ENCODE measurements at regions not wholly inside any gene's neighbourhood (a gene's known extent, or its start where the extent isn't known, plus 50 kb on each side); places are given as distances from the start of the nearest gene placed in this dataset.

GRCh38 chr13:104198801-104199200, 1132.6 kb upstream of the SLC10A2 start:
- no peak for DNase-seq

- no peak for DNase-seq
These were observed 1130.4 kb upstream of the SLC10A2 start for GRCh38 chr13:104196611-104197010.

- DNase-seq = no peak
These were observed 1115.5 kb upstream of the SLC10A2 start for GRCh38 chr13:104181526-104182231.

DNA sequence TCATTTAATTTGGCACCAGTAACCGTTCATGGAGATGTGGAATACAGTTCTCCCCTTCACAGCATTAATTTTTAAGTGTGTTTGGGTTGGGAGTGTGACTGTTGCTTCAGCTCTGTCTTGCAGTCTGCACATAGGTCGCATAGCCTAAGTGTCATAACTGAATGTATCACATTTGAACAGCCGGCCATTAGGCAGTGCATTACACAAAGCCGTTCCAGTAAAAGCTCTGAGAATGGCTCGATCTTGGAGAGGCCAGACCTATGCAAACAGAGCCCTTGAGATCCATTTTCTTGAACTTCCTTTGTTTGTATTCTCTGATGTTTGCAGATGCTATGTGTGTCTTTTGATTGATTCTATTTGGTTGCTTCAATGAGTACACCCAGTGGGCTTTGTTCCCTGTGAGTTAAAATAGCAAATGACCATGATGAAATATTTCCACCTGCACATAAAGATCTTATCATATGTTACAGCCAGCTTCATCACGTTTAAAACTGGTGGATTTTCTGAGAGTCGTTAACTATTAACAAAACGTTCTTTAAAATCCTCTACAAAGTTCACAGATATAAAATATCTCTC, 1104.9 kb upstream of the SLC10A2 start:
- no peak for DNase-seq

GRCh38 chr13:104163866-104164630, 1097.8 kb upstream of the SLC10A2 start:
- DNase-seq = no peak

GRCh38 chr13:104160536-104160935, 1094.3 kb upstream of the SLC10A2 start:
- DNase-seq = no peak

- no peak for DNase-seq
These were observed 1077.7 kb upstream of the SLC10A2 start for GRCh38 chr13:104143760-104144416.

GRCh38 chr13:104140552-104140951, 1074.3 kb upstream of the SLC10A2 start:
- no peak for DNase-seq

DNA sequence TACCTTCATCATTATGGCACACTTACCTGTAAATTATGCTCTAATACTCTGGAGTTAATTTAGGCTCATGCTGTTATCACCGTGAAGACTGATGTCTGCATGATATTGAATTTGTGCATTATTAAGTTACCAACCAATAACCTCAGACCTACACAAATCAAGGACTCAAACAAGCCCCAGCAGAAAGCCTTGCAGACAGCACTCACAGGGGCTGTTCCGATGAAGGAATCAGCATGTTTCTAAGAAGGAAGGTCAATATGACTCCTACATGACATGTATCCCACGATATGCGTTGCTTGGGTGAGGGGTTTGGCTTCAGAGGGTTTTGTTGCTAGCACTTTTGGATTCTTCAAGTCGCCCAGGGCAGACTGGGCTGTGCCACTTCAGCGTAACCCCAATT, 1071.2 kb upstream of the SLC10A2 start:
- DNase-seq = no peak

GRCh38 chr13:104132849-104133248, 1066.6 kb upstream of the SLC10A2 start:
- no peak for DNase-seq

DNA sequence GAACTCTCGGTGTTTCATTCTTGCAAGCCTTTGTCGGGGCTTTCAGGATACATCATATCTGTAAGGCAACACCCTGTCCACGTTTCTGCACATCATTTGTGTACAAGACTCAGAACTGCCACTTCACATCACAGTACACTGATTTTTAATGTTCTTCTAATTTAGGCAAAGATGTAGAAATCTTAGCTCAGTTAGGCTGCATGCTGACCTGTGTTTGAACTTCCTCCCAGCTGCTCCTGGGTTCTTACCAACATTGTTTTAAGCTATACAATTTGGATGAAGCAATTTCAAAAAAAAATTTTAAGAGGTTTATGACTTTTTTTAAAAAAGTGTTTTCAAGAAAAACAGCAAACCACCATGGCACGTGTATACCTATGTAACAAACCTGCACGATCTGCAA, 1047.9 kb upstream of the SLC10A2 start:
- DNase-seq = no peak

GRCh38 chr13:104111031-104111430, 1044.8 kb upstream of the SLC10A2 start:
- no peak for DNase-seq

DNA sequence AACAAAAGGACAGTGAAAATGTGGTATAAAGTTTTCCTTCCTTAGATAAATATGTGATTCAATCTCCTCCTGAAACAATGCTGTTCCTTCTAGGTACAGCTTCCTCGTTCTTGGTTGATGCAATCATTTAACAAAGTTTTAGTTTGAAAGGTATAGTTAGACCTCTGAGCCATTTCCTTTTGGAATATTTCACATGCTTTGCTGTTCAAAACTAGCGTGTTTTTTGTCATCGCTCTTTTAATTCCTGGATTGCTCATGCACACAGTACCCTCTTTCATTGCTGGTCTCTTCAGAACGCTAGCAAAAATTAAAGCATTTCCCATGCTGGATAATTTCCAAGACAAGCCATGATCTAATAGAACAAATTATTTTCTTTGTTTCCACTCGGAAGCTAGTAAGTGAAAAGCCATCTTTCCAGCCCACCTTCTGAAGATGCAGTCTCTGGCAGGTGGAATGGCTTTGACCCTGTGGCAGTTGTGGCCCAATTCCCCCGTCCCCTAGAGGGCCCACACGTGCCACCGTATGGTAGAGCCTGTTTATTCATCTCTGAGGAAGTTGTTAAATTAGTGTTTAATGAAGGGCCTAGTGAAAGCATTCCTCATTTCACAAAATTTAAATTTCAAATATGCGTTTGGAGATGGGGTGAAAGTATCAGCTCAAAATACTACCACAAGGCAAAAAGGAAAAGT, 1040.6 kb upstream of the SLC10A2 start:
- DNase-seq = no peak

DNA sequence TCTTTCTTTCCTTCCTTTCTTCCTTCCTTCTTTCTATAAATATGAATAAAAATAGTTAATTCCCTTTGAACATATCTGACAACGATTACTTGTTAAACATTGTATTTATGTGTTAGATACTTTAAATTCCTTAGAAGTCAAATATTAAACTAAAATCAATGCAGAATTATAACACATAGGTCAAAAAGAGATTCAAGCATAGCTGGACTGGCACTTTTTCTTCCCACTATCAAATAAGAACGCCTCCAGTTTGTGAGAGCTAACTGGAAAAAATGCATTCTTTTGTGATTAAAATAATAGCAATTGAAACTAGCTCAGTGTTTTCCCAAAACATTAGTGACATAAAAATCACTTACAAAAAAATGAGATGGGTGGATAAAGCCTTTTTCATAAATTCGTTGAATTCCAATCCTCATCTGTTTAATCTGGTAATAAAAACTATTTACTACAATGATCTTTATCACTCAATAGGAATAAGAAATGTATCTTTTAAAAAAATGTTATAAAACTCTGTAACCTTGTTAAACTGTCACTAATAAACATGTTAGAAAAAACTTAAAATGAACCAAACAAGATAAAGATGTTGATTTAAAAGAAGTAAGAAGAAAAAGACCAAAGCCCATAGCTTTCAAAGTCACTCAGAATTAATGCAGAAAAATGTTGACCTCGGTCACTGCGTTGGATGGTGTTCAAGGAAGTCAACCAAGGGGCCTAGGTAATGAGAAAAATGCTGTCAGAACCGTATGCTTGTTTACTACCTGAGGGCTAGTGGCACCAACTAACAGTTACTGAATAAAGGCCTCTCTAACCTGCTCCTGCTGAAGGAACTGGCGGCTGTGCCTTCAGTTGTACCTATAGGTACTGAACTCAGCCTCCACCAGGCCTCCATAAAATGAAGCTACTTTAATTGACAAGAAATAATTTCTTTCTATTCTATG, 1039.5 kb upstream of the SLC10A2 start:
- no peak for DNase-seq

GRCh38 chr13:104099750-104100149, 1033.5 kb upstream of the SLC10A2 start:
- no peak for DNase-seq

GRCh38 chr13:104098421-104098820, 1032.2 kb upstream of the SLC10A2 start:
- DNase-seq = no peak

DNA sequence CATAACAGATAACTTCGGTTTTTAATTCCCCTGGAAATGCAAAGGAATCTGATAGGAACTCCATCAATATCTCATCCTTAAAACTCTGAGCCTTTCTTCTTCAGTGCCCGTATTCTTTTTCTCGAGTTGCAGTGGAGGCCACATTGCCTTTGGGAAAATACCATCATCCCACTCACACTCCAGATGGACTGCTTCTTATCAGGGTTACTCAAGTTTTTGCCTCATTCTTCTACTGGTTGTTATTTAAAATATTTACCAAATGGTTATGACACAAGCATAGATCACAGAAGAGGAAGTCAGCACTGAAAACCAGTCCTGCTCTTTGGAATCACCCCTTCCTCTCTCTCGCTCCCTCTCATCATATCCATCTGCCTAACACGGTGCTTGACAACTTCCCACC, 1020.5 kb upstream of the SLC10A2 start:
- no peak for DNase-seq

- DNase-seq = no peak
These were observed 1020.0 kb upstream of the SLC10A2 start for GRCh38 chr13:104086210-104086609.

- DNase-seq = no peak
These were observed 1019.4 kb upstream of the SLC10A2 start for GRCh38 chr13:104085611-104086010.

- DNase-seq = no peak
These were observed 1008.1 kb upstream of the SLC10A2 start for GRCh38 chr13:104074326-104074725.

GRCh38 chr13:104071806-104072205, 1005.6 kb upstream of the SLC10A2 start:
- DNase-seq = no peak

- DNase-seq = no peak
These were observed 999.1 kb upstream of the SLC10A2 start for GRCh38 chr13:104065328-104065727.
